ENCODE measurements at regions not wholly inside any gene's neighbourhood (a gene's known extent, or its start where the extent isn't known, plus 50 kb on each side); places are given as distances from the start of the nearest gene placed in this dataset.

DNA sequence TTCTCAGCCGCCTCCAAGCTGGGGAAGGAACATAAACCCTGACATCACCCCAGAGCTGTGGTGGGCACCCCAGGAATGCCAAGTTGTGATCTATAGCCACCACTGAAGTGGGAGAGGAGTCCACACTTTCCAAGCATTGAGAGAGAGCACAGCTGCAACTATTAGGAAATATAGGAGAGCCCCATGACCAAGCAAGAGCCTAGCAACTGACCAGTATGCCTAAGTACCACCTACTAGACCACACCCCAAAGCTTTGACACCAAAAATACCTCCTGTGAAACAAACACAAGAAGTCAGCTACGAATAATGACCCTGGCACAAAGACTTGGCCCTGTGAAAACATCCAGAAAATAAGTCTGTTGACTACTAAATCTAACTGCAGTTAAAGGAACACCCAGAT, 804.1 kb upstream of the IGFBP3 start:
- ChIA-PET POLR2A (ENCODE audit: low non-redundant PET) (no interaction called here), CTCF (no interaction called here)
- no peak for DNase-seq (ENCODE audit: low spot score)
- no peak overlapping the region for H3K27ac ChIP-seq
- TF ChIP-seq, protein P1, sequence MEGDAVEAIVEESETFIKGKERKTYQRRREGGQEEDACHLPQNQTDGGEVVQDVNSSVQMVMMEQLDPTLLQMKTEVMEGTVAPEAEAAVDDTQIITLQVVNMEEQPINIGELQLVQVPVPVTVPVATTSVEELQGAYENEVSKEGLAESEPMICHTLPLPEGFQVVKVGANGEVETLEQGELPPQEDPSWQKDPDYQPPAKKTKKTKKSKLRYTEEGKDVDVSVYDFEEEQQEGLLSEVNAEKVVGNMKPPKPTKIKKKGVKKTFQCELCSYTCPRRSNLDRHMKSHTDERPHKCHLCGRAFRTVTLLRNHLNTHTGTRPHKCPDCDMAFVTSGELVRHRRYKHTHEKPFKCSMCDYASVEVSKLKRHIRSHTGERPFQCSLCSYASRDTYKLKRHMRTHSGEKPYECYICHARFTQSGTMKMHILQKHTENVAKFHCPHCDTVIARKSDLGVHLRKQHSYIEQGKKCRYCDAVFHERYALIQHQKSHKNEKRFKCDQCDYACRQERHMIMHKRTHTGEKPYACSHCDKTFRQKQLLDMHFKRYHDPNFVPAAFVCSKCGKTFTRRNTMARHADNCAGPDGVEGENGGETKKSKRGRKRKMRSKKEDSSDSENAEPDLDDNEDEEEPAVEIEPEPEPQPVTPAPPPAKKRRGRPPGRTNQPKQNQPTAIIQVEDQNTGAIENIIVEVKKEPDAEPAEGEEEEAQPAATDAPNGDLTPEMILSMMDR (conservative IDR thresholded peaks at IDR 0.05; ENCODE audit: low read depth): no peak

DNA sequence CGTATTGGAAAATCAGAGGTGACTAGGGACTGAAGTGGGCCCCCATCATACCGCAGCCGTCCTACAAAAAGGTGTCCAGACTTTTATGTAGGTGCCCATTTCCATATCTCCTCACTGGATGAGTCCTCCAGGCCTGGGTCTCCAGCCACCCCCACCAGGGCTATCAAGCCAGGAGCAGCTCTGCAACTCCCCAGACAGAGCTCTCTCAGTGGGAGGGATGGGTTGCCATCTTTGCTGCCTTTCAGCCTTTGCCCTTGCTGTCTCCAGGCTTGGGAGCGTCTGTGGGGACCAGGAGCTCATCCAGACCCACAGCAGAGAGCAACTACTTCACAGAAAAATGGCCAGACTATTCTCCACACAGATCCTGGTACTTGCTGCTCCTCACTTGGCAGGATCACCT, 802.7 kb upstream of the IGFBP3 start:
- DNase-seq (ENCODE audit: low spot score): no peak
- POLR2A ChIA-PET (ENCODE audit: low non-redundant PET): no interaction called here
- no peak overlapping the region for H3K27ac ChIP-seq
- CTCF ChIA-PET: no interaction called here
- TF ChIP-seq, protein P1 (conservative IDR thresholded peaks at IDR 0.05; ENCODE audit: low read depth): no peak

DNA sequence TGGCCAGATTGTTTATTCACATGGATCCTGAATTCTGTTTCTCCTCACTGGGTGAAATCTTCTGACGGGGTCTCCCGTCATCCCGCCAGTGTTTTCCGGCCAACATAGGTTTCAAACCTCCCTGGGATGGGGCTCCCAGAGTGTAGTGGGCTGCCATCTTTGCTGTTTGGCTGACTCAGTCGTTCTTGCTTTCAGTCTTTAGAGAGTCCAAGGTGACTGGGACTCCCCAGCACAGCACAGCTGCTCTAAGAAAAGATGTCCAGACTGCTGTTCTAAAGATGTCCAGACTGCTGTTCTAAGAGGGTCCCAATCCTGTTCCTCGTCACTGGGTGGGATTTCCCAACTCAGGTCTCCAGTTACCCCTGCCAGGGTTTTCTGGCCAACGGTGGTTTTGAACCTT, 801.9 kb upstream of the IGFBP3 start:
- H3K27ac ChIP-seq: no peak overlapping the region
- CTCF ChIA-PET: no interaction called here
- TF ChIP-seq, protein P1 (conservative IDR thresholded peaks at IDR 0.05; ENCODE audit: low read depth): no peak
- DNase-seq (ENCODE audit: low spot score): no peak
- POLR2A ChIA-PET (ENCODE audit: low non-redundant PET): no interaction called here

DNA sequence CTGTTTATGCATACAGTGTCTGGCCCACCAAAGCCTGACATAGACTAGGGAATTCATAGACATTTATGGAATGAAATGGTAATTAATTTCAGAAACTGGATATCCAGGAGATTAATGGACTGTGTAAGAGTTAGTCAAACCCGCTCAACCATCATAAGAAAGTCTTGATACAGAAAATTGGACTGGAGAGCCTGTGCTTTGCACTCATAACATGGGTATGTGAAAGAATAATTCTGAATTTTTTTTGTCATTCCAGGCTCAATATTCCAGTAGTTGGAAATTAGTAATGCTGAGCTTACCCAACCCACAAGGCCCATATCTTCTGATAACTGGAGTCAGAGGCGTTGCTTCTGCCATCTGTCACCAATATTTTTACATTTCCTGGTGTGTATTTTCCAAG, 799.7 kb upstream of the IGFBP3 start:
- no peak for DNase-seq (ENCODE audit: low spot score)
- ChIA-PET CTCF (interaction anchor here (0.6 kb wide), 1 partner anchor 474 kb away, joined by 3 read pairs; no protein-coding TSS in a partner anchor), POLR2A (ENCODE audit: low non-redundant PET) (no interaction called here)
- no peak overlapping the region for H3K27ac ChIP-seq
- TF ChIP-seq, protein P1 (conservative IDR thresholded peaks at IDR 0.05; ENCODE audit: low read depth): no peak

DNA sequence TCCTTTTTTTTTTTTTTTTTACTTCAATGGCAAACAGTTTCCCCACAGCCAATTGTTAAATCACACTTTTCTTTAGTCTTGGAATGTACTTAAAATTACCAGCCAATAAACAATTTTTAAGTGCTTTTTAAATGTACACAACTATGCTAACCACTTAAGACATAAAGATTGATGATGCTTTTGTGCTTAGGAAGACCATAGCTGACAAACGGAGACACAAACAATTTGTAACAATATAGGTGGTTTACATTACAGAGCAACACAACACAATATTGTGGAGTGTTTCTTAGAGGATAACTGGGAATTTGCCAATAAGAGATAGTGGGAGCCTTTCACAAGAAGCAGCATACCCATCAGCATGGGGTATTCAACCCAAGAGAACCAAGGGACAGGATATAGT, 798.5 kb upstream of the IGFBP3 start:
- ChIA-PET POLR2A (ENCODE audit: low non-redundant PET) (no interaction called here), CTCF (no interaction called here)
- TF ChIP-seq, protein P1 (conservative IDR thresholded peaks at IDR 0.05; ENCODE audit: low read depth): no peak
- H3K27ac ChIP-seq: no peak overlapping the region
- DNase-seq (ENCODE audit: low spot score): no peak

DNA sequence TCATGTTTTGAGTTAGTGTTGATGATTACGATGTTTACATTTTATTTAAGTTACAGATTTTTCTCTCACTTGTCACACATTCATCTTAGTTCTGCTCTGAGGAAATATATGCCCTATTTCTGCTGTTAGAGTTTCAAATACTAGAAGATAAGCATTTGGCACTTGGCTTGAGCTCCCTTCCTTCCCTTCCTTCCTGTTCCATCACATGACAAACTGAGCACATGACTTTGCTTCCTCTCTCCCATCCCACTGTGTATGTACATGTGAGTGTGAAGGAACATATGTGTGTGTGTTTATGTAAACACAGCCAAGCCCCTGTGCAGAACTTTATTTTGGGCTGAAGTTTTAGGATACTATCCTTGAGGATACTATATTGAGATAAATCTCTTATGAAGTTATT, 795.9 kb upstream of the IGFBP3 start:
- POLR2A ChIA-PET (ENCODE audit: low non-redundant PET): no interaction called here
- no peak overlapping the region for H3K27ac ChIP-seq
- CTCF ChIA-PET: no interaction called here
- no peak for DNase-seq (ENCODE audit: low spot score)
- TF ChIP-seq, protein P1 (conservative IDR thresholded peaks at IDR 0.05; ENCODE audit: low read depth): no peak

DNA sequence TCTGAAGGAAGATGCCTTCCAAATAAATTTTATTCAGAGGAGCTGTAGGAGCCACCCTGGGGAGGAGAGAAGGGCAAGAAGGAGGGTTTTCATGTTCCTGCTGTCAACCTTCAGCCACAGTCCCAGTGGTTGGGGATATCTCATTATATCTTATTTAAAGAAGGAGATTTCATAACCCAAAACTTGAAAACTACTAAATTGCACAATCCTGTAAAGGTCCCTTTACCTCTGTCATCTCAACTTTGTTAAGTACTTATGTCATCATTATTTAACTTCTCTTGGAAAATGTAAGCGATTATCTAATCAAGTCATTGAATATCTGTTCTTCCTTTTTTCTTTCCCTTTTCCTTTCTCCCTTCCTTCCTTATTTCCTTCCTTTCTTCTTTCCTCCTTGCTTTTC, 794.5 kb upstream of the IGFBP3 start:
- no peak for DNase-seq (ENCODE audit: low spot score)
- H3K27ac ChIP-seq: no peak overlapping the region
- TF ChIP-seq, protein P1 (conservative IDR thresholded peaks at IDR 0.05; ENCODE audit: low read depth): no peak
- ChIA-PET CTCF (no interaction called here), POLR2A (ENCODE audit: low non-redundant PET) (no interaction called here)

Data from RWPE1 (cell line).